Kidney (tissue), 13 donors: ENCODE measurements at regions not wholly inside any gene's neighbourhood (a gene's known extent, or its start where the extent isn't known, plus 50 kb on each side); places are given as distances from the start of the nearest gene placed in this dataset.

Experiments used
- DNase-seq, 5 donors: peaks; one replicate each; pipeline ENCODE4 v3.0.0-alpha.2; 2013 to 2020
- FAIRE-seq: peaks from 2 replicates; lab custom pipeline; 2012; peaks lifted over from hg19 to GRCh38; lab: Jason Lieb, UNC
- H3K27ac ChIP-seq, 2 donors: one replicate each; pipeline ENCODE4 v1.7.0; 2013; ENCODE audit warnings: low read depth in 2 of 2, low read length in 2 of 2, inconsistent platforms in 1 of 2
- H3K27me3 ChIP-seq: one replicate; pipeline ENCODE4 v1.7.1; 2013; ENCODE audit warnings: low read length, inconsistent platforms; ENCODE audit not compliant: control insufficient read depth, insufficient read depth
- H3K36me3 ChIP-seq, 3 donors: one replicate each; pipeline versions ENCODE4 v1.7.0 to v1.7.1; 2013; ENCODE audit warnings: low read length in 3 of 3, control low read depth in 1 of 3, inconsistent platforms in 1 of 3; ENCODE audit not compliant: insufficient read depth in 3 of 3, control insufficient read depth in 2 of 3
- H3K4me1 ChIP-seq, 3 donors: one replicate each; pipeline versions ENCODE4 v1.7.0 to v1.7.1; 2013; ENCODE audit warnings: low read length in 3 of 3, inconsistent platforms in 1 of 3, low read depth in 1 of 3; ENCODE audit not compliant: control insufficient read depth in 2 of 3, insufficient read depth in 2 of 3
- H3K4me3 ChIP-seq, 3 donors: one replicate each; pipeline versions ENCODE4 v1.7.0 to v1.8.1; 2013; ENCODE audit warnings: low read length in 3 of 3, control low read depth in 1 of 3, inconsistent platforms in 1 of 3
- H3K9ac ChIP-seq, 3 donors: one replicate each; pipeline versions ENCODE4 v1.7.0 to v1.7.1; 2013; ENCODE audit warnings: low read length in 3 of 3, control low read depth in 1 of 3, inconsistent platforms in 1 of 3
- H3K9me3 ChIP-seq, 3 donors: one replicate each; pipeline versions ENCODE4 v1.7.0 to v1.7.1; 2013; ENCODE audit warnings: low read length in 3 of 3, control low read depth in 1 of 3, inconsistent platforms in 1 of 3; ENCODE audit not compliant: control insufficient read depth in 2 of 3, insufficient read depth in 1 of 3
- intact Hi-C: fragments of 100-400 bp; cut with DNase I; formaldehyde crosslinking; loops from one replicate; pipeline ENCODE4 v1.11.1; 2022
- TF ChIP-seq, protein P1 (sequence below): IDR thresholded peaks from 3 replicates; pipeline ENCODE4 v1.5.1; 2012; ENCODE audit warnings: mild to moderate bottlenecking, moderate library complexity, borderline replicate concordance; ENCODE audit not compliant: insufficient read depth; ENCODE audit errors: extremely low read depth
- donor health status: control.
- donor health status: control.
- donor health status: control.
- donor health status: control.
- donor health status: control.
- donor health status: DM: yes; HTN: yes; CAD: no.
- donor health status: Normal renal cell carcinoma (clear cell type).

GRCh38 chr11:129317571-129317970, 58.1 kb upstream of the BARX2 start:
- Histone ChIP-seq H3K9ac (no peak overlapping the region), H3K27ac (no peak overlapping the region), H3K27me3 (no peaks in the 10 kb centered on the region), H3K36me3 (no peaks in the 10 kb centered on the region), H3K4me3 (no peak overlapping the region), H3K9me3 (no peaks in the 10 kb centered on the region), H3K4me1 (no peaks in the 10 kb centered on the region)
- TF ChIP-seq, protein P1, sequence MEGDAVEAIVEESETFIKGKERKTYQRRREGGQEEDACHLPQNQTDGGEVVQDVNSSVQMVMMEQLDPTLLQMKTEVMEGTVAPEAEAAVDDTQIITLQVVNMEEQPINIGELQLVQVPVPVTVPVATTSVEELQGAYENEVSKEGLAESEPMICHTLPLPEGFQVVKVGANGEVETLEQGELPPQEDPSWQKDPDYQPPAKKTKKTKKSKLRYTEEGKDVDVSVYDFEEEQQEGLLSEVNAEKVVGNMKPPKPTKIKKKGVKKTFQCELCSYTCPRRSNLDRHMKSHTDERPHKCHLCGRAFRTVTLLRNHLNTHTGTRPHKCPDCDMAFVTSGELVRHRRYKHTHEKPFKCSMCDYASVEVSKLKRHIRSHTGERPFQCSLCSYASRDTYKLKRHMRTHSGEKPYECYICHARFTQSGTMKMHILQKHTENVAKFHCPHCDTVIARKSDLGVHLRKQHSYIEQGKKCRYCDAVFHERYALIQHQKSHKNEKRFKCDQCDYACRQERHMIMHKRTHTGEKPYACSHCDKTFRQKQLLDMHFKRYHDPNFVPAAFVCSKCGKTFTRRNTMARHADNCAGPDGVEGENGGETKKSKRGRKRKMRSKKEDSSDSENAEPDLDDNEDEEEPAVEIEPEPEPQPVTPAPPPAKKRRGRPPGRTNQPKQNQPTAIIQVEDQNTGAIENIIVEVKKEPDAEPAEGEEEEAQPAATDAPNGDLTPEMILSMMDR, result no peak
- no peak for FAIRE-seq
- intact Hi-C loops, result no loop called here
- DNase-seq, result no peak

DNA sequence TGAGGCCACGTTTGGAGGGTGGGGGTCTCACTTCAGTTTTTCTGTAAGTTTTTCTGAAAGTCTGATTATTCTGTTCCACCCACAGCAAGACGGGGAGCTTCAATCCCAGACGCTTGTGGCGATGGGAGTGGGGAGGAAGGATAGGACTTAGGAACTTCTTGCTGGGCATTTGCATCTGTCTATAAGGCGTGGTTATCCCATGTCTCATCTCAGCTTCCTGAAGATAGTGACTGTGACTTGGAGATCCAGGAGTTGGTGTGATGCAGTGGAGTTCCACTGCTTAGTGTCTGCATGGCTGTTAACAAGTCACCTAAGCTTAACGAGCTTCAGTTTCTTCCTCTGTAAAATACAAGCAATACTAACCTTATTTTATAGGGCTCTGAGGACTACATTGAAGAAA, 58.9 kb upstream of the BARX2 start:
- H3K27ac ChIP-seq, result no peak overlapping the region
- H3K27me3 ChIP-seq, result no peaks in the 10 kb centered on the region
- no peaks in the 10 kb centered on the region for H3K4me1 ChIP-seq
- intact Hi-C loops, result no loop called here
- DNase-seq (no peak), FAIRE-seq (no peak)
- no peaks in the 10 kb centered on the region for H3K9me3 ChIP-seq
- no peak overlapping the region for H3K9ac ChIP-seq
- no peak overlapping the region for H3K4me3 ChIP-seq
- no peaks in the 10 kb centered on the region for H3K36me3 ChIP-seq
- TF ChIP-seq, protein P1, result no peak

- Histone ChIP-seq H3K36me3 (no peaks in the 10 kb centered on the region), H3K27ac (no peak overlapping the region)
Measured at GRCh38 chr11:129315781-129316579, 59.7 kb upstream of the BARX2 start.

More at GRCh38 chr11:129315781-129316579, 59.7 kb upstream of the BARX2 start:
- no peak overlapping the region for H3K9ac ChIP-seq
- intact Hi-C loops, result no loop called here
- no peaks in the 10 kb centered on the region for H3K27me3 ChIP-seq
- H3K4me1 ChIP-seq, result no peaks in the 10 kb centered on the region
- DNase-seq (peak in 2 of 5 donors; percentile 25 to 33), FAIRE-seq (no peak)
- H3K4me3 ChIP-seq, result no peak overlapping the region
- H3K9me3 ChIP-seq, result no peaks in the 10 kb centered on the region
- TF ChIP-seq, protein P1, result no peak
